ENCODE measurements at regions not wholly inside any gene's neighbourhood (a gene's known extent, or its start where the extent isn't known, plus 50 kb on each side); places are given as distances from the start of the nearest gene placed in this dataset.
"Not testable (repeated sequence)": the region's sequence is repeated elsewhere in the genome, so short reads cannot be mapped to it uniquely, and the experiment has no call there.

- H3K36me3 ChIP-seq; DNase-seq (ENCODE audit: low spot score in 2 of 2); H3K27me3 ChIP-seq; H3K27ac ChIP-seq; H3K9me3 ChIP-seq; intact Hi-C loops (cut with DNase I); H3K4me1 ChIP-seq; H3K4me3 ChIP-seq: not testable (repeated sequence)
These were observed 63.5 kb downstream of the UNC93B1 start for GRCh38 chr11:67940440-67940839.

- H3K36me3 ChIP-seq; DNase-seq (ENCODE audit: low spot score in 2 of 2); H3K4me3 ChIP-seq; H3K9me3 ChIP-seq; H3K4me1 ChIP-seq; H3K27ac ChIP-seq; H3K27me3 ChIP-seq; intact Hi-C loops (cut with DNase I): not testable (repeated sequence)
These were observed 64.9 kb downstream of the UNC93B1 start for GRCh38 chr11:67938964-67939363.

- intact Hi-C loops (cut with DNase I); H3K4me1 ChIP-seq; H3K4me3 ChIP-seq; H3K27me3 ChIP-seq; H3K36me3 ChIP-seq; H3K27ac ChIP-seq; H3K9me3 ChIP-seq; DNase-seq (ENCODE audit: low spot score in 2 of 2): not testable (repeated sequence)
These were observed 65.5 kb downstream of the UNC93B1 start for GRCh38 chr11:67938371-67938770.

- H3K27ac ChIP-seq; H3K9me3 ChIP-seq; H3K27me3 ChIP-seq; intact Hi-C loops (cut with DNase I); H3K4me1 ChIP-seq; H3K36me3 ChIP-seq; H3K4me3 ChIP-seq; DNase-seq (ENCODE audit: low spot score in 2 of 2): not testable (repeated sequence)
These were observed 80.3 kb downstream of the UNC93B1 start for GRCh38 chr11:67923565-67923964.

- H3K27me3 ChIP-seq; H3K27ac ChIP-seq; H3K9me3 ChIP-seq; intact Hi-C loops (cut with DNase I); H3K36me3 ChIP-seq; DNase-seq (ENCODE audit: low spot score in 2 of 2); H3K4me1 ChIP-seq; H3K4me3 ChIP-seq: not testable (repeated sequence)
These were observed 83.4 kb downstream of the UNC93B1 start for GRCh38 chr11:67920546-67920945.

- H3K27me3 ChIP-seq; H3K9me3 ChIP-seq; DNase-seq (ENCODE audit: low spot score in 2 of 2); intact Hi-C loops (cut with DNase I); H3K4me1 ChIP-seq; H3K27ac ChIP-seq; H3K36me3 ChIP-seq; H3K4me3 ChIP-seq: not testable (repeated sequence)
These were observed 91.7 kb downstream of the UNC93B1 start for GRCh38 chr11:67912184-67912583.

- H3K4me3 ChIP-seq; H3K27me3 ChIP-seq; H3K36me3 ChIP-seq; H3K4me1 ChIP-seq; H3K9me3 ChIP-seq; DNase-seq (ENCODE audit: low spot score in 2 of 2); intact Hi-C loops (cut with DNase I); H3K27ac ChIP-seq: not testable (repeated sequence)
These were observed 92.7 kb downstream of the UNC93B1 start for GRCh38 chr11:67911211-67911610.

GRCh38 chr11:67910803-67911202 lies 93.1 kb downstream of the UNC93B1 start:
- H3K4me3 ChIP-seq; H3K27ac ChIP-seq; H3K36me3 ChIP-seq; H3K4me1 ChIP-seq; H3K27me3 ChIP-seq; H3K9me3 ChIP-seq; DNase-seq (ENCODE audit: low spot score in 2 of 2); intact Hi-C loops (cut with DNase I): not testable (repeated sequence)

- H3K9me3 ChIP-seq; intact Hi-C loops (cut with DNase I); DNase-seq (ENCODE audit: low spot score in 2 of 2); H3K36me3 ChIP-seq; H3K27ac ChIP-seq; H3K4me3 ChIP-seq; H3K4me1 ChIP-seq; H3K27me3 ChIP-seq: not testable (repeated sequence)
These were observed 96.9 kb downstream of the UNC93B1 start for GRCh38 chr11:67906969-67907368.

- intact Hi-C loops (cut with DNase I); H3K27ac ChIP-seq; H3K4me1 ChIP-seq; H3K4me3 ChIP-seq; H3K9me3 ChIP-seq; H3K36me3 ChIP-seq; H3K27me3 ChIP-seq; DNase-seq (ENCODE audit: low spot score in 2 of 2): not testable (repeated sequence)
These were observed 104.4 kb downstream of the UNC93B1 start for GRCh38 chr11:67899462-67899861.

GRCh38 chr11:67893487-67893886 lies 110.4 kb downstream of the UNC93B1 start:
- H3K9me3 ChIP-seq; DNase-seq (ENCODE audit: low spot score in 2 of 2); intact Hi-C loops (cut with DNase I); H3K27me3 ChIP-seq; H3K27ac ChIP-seq; H3K36me3 ChIP-seq; H3K4me3 ChIP-seq; H3K4me1 ChIP-seq: not testable (repeated sequence)

- intact Hi-C loops (cut with DNase I); H3K36me3 ChIP-seq; H3K27me3 ChIP-seq; DNase-seq (ENCODE audit: low spot score in 2 of 2); H3K9me3 ChIP-seq; H3K4me1 ChIP-seq; H3K27ac ChIP-seq; H3K4me3 ChIP-seq: not testable (repeated sequence)
These were observed 114.3 kb downstream of the UNC93B1 start for GRCh38 chr11:67889646-67890045.

- H3K9me3 ChIP-seq; H3K27ac ChIP-seq; H3K4me3 ChIP-seq; H3K36me3 ChIP-seq; H3K4me1 ChIP-seq; H3K27me3 ChIP-seq; DNase-seq (ENCODE audit: low spot score in 2 of 2); intact Hi-C loops (cut with DNase I): not testable (repeated sequence)
These were observed 115.8 kb downstream of the UNC93B1 start for GRCh38 chr11:67888056-67888455.

- H3K27ac ChIP-seq; H3K36me3 ChIP-seq; H3K4me3 ChIP-seq; intact Hi-C loops (cut with DNase I); H3K9me3 ChIP-seq; DNase-seq (ENCODE audit: low spot score in 2 of 2); H3K27me3 ChIP-seq; H3K4me1 ChIP-seq: not testable (repeated sequence)
These were observed 117.2 kb downstream of the UNC93B1 start for GRCh38 chr11:67886672-67887071.

- intact Hi-C loops (cut with DNase I); H3K27ac ChIP-seq; H3K9me3 ChIP-seq; H3K4me3 ChIP-seq; DNase-seq (ENCODE audit: low spot score in 2 of 2); H3K4me1 ChIP-seq; H3K36me3 ChIP-seq; H3K27me3 ChIP-seq: not testable (repeated sequence)
These were observed 117.7 kb downstream of the UNC93B1 start for GRCh38 chr11:67886207-67886606.

Measured in ascending aorta (tissue), 2 donors.